BJ (cell line): ENCODE measurements at regions not wholly inside any gene's neighbourhood (a gene's known extent, or its start where the extent isn't known, plus 50 kb on each side); places are given as distances from the start of the nearest gene placed in this dataset.

Experiments
- CTCF ChIA-PET: fragments of 350-600 bp; formaldehyde crosslinking; extraction: SDS; loops from one replicate; lab custom pipeline; 2021; ENCODE audit warnings: antibody characterized with exemption, inconsistent platforms; lab: Yijun Ruan, JAX
- POLR2A ChIA-PET: fragments of 300-600 bp; sonication (Branson Sonifier 250); formaldehyde crosslinking; extraction: SDS; loops from one replicate; lab custom pipeline; 2021; ENCODE audit warnings: antibody characterized with exemption; lab: Charles Lee
- DNase-seq: peaks from one replicate; pipeline ENCODE4 v3.0.0-alpha.2; 2011; ENCODE audit warnings: low read depth
- H3K27me3 ChIP-seq: 2 replicates; pipeline ENCODE4 v1.6.0; 2011; ENCODE audit warnings: low read length; ENCODE audit not compliant: control insufficient read depth, insufficient read depth
- H3K36me3 ChIP-seq: 2 replicates; pipeline ENCODE4 v1.5.1; 2011; ENCODE audit warnings: low read length; ENCODE audit not compliant: control insufficient read depth, insufficient read depth
- H3K4me3 ChIP-seq: 2 replicates; pipeline ENCODE4 v1.5.1; 2011; ENCODE audit warnings: low read depth, mild to moderate bottlenecking, control low read depth, low read length
- CTCF ChIP-seq: IDR thresholded peaks from 2 replicates; pipeline ENCODE4 v1.5.1; 2011; ENCODE audit warnings: low read depth, mild to moderate bottlenecking, control low read depth, inconsistent platforms, low read length, moderate library complexity; ENCODE audit not compliant: insufficient read depth

GRCh38 chr2:181784556-181784955 lies 104.2 kb upstream of the NEUROD1 start:
- Histone ChIP-seq H3K36me3 (no peaks in the 10 kb centered on the region), H3K27me3 (no peaks in the 10 kb centered on the region), H3K4me3 (no peak overlapping the region)
- ChIA-PET CTCF (interaction anchor here (0.9 kb wide), 1 partner anchor 78 kb away, joined by 3 read pairs; no protein-coding TSS in a partner anchor), POLR2A (no interaction called here)
- DNase-seq = no peak
- TF ChIP-seq CTCF = no peak

- Histone ChIP-seq H3K36me3 (no peaks in the 10 kb centered on the region), H3K4me3 (no peak overlapping the region), H3K27me3 (no peaks in the 10 kb centered on the region)
- CTCF ChIA-PET = interaction anchor here (0.7 to 1.0 kb wide), 3 partner anchors 14 to 77 kb away, joined by 3 to 4 read pairs (median 3); no protein-coding TSS in a partner anchor
- TF ChIP-seq CTCF = no peak
- DNase-seq = peak; percentile 71
- POLR2A ChIA-PET = interaction anchor here (0.6 kb wide), 1 partner anchor 11 kb away, joined by 3 read pairs; no protein-coding TSS in a partner anchor
Measured at GRCh38 chr2:181785691-181786344, 105.5 kb upstream of the NEUROD1 start.

- ChIA-PET CTCF (interaction anchor here (1.0 kb wide), 1 partner anchor 44 kb away, joined by 4 read pairs; no protein-coding TSS in a partner anchor), POLR2A (no interaction called here)
- Histone ChIP-seq H3K4me3 (no peak overlapping the region), H3K36me3 (no peaks in the 10 kb centered on the region), H3K27me3 (no peaks in the 10 kb centered on the region)
- DNase-seq = no peak
- no peak for TF ChIP-seq CTCF
Measured at GRCh38 chr2:181786371-181787228, 104.9 kb upstream of the ITPRID2 start.

GRCh38 chr2:181787310-181788048 lies 104.1 kb upstream of the ITPRID2 start:
- POLR2A ChIA-PET = no interaction called here
- no peak for DNase-seq
- Histone ChIP-seq H3K36me3 (no peaks in the 10 kb centered on the region), H3K4me3 (no peak overlapping the region), H3K27me3 (no peaks in the 10 kb centered on the region)
- TF ChIP-seq CTCF = no peak
- CTCF ChIA-PET = interaction anchor here (0.6 to 1.3 kb wide), 4 partner anchors 10 to 737 kb away, joined by 3 to 4 read pairs (median 3); no protein-coding TSS in a partner anchor
